K562 (cell line): ENCODE measurements at regions not wholly inside any gene's neighbourhood (a gene's known extent, or its start where the extent isn't known, plus 50 kb on each side); places are given as distances from the start of the nearest gene placed in this dataset.

Experiments
- ATAC-seq: fragments of 200-7000 bp; cut with Tn5 transposase; 3 replicates; pipeline ENCODE4 v1.9.1; 2020; ENCODE audit warnings: moderate library complexity
- BruUV-seq: library from RNA; stranded (reverse); fragments of 400-500 nt; replicated peaks from 2 replicates; lab custom pipeline; 2021; lab: Mats Ljungman, UMichigan
- CTCF ChIA-PET: fragments of 300-600 bp; formaldehyde crosslinking; extraction: SDS; loops from one replicate; lab custom pipeline; 2021; ENCODE audit warnings: low intra/inter-chr PET ratio; lab: Yijun Ruan, JAX
- POLR2A ChIA-PET: fragments of 300-600, 350-650 bp; sonication (Branson Sonifier 250); formaldehyde crosslinking; extraction: SDS; loops from one replicate; lab custom pipeline; 2021; ENCODE audit warnings: antibody characterized with exemption, inconsistent platforms; lab: Yijun Ruan, JAX
- DNase-seq, 4 experiments: peaks; one replicate each; pipeline versions ENCODE4 v3.0.0 to v3.0.0-alpha.2; 2011 to 2018; ENCODE audit warnings: low spot score in 3 of 4, mixed read lengths in 3 of 4; ENCODE audit errors: extremely low read depth in 1 of 4
- FAIRE-seq: peaks from 2 replicates; lab custom pipeline; 2011; peaks lifted over from hg19 to GRCh38; lab: Jason Lieb, UNC
- H2AFZ ChIP-seq: 2 replicates; pipeline ENCODE4 v1.6.0; 2011; ENCODE audit warnings: low read depth, low read length, control low read depth, inconsistent platforms
- H3K27ac ChIP-seq: fragments of 200-600 bp; 3 replicates; pipeline ENCODE4 v1.8.0; 2011; ENCODE audit warnings: low read depth, mild to moderate bottlenecking, control low read depth, inconsistent platforms, low read length, moderate library complexity, mixed read lengths; ENCODE audit errors: extremely low read depth
- H3K27me3 ChIP-seq, 2 experiments: fragments of 300-600 bp in 1 of 2; 2 replicates in 1 of 2; 3 replicates in 1 of 2; pipeline versions ENCODE4 v1.6.0 to v1.8.0; 2011; ENCODE audit warnings: inconsistent platforms in 2 of 2, low read length in 2 of 2, mild to moderate bottlenecking in 1 of 2, mixed read lengths in 1 of 2, moderate library complexity in 1 of 2; ENCODE audit not compliant: control insufficient read depth in 2 of 2, insufficient read depth in 2 of 2
- H3K36me3 ChIP-seq: fragments of 300-600 bp; 3 replicates; pipeline ENCODE4 v1.8.0; 2011; ENCODE audit warnings: mild to moderate bottlenecking, low read length, inconsistent platforms; ENCODE audit not compliant: control insufficient read depth, insufficient read depth
- H3K4me1 ChIP-seq, 2 experiments: fragments of 200-600 bp in 1 of 2; replicated peaks in 1 of 2; 2 replicates in 1 of 2; 3 replicates in 1 of 2; pipeline versions ENCODE4 v1.5.1 to v1.8.0; 2011; ENCODE audit warnings: inconsistent platforms in 2 of 2, low read length in 2 of 2, mild to moderate bottlenecking in 1 of 2, mixed read lengths in 1 of 2, moderate library complexity in 1 of 2; ENCODE audit not compliant: control insufficient read depth in 2 of 2, insufficient read depth in 2 of 2
- H3K4me2 ChIP-seq: 2 replicates; pipeline ENCODE4 v1.6.1; 2011; ENCODE audit warnings: low read length, control low read depth, inconsistent platforms, mixed read lengths; ENCODE audit not compliant: insufficient read depth
- H3K4me3 ChIP-seq: fragments of 200-600 bp; sonication (generic), shearing (Covaris generic); 2 replicates; pipeline ENCODE4 v1.5.1; 2016; ENCODE audit warnings: control low read depth, inconsistent platforms
- H3K79me2 ChIP-seq: fragments of 200-600 bp; 3 replicates; pipeline ENCODE4 v1.8.0; 2011; ENCODE audit warnings: low read length, inconsistent platforms; ENCODE audit not compliant: control insufficient read depth, insufficient read depth
- H3K9ac ChIP-seq, 2 experiments: 2 replicates each; pipeline versions ENCODE4 v1.6.0 to v1.6.1; 2011; ENCODE audit warnings: low read depth in 2 of 2, low read length in 2 of 2, control low read depth in 1 of 2, inconsistent platforms in 1 of 2, mild to moderate bottlenecking in 1 of 2, mixed read lengths in 1 of 2; ENCODE audit not compliant: insufficient read depth in 1 of 2
- H3K9me1 ChIP-seq: one replicate; pipeline ENCODE4 v1.6.0; 2011; ENCODE audit warnings: inconsistent platforms, mild to moderate bottlenecking, low read length, moderate library complexity; ENCODE audit not compliant: control insufficient read depth, insufficient read depth
- H3K9me3 ChIP-seq: replicated peaks from 2 replicates; pipeline ENCODE4 v1.5.1; 2011; ENCODE audit warnings: low read depth, low read length, inconsistent platforms; ENCODE audit not compliant: control insufficient read depth, insufficient read depth
- H4K20me1 ChIP-seq: replicated peaks from 2 replicates; pipeline ENCODE4 v1.6.1; 2011; ENCODE audit warnings: low read length, inconsistent platforms, mixed read lengths; ENCODE audit not compliant: control insufficient read depth, insufficient read depth
- HCFC1 ChIP-seq: IDR thresholded peaks from 2 replicates; pipeline ENCODE4 v1.6.1; 2012; ENCODE audit warnings: low read depth, low read length, improper control_type of control experiment
- MTA3 ChIP-seq: fragments of 450-650 bp; formaldehyde crosslinking; IDR thresholded peaks from 2 replicates; pipeline ENCODE4 v1.6.1; 2017; ENCODE audit warnings: mild to moderate bottlenecking, borderline replicate concordance
- PHB2 ChIP-seq: fragments of 450-650 bp; IDR thresholded peaks from 2 replicates; pipeline ENCODE4 v1.6.1; 2017; ENCODE audit warnings: low read depth
- SMAD1 ChIP-seq: fragments of 150-350 bp; IDR thresholded peaks from 2 replicates; pipeline ENCODE4 v1.6.1; 2014; ENCODE audit warnings: low read length, low read depth; ENCODE audit not compliant: partially characterized antibody
- TCF7 ChIP-seq: sonication (generic); IDR thresholded peaks from 2 replicates; pipeline ENCODE4 v1.6.1; 2016; ENCODE audit warnings: antibody characterized with exemption, borderline replicate concordance
- ZNF217 ChIP-seq: sonication (generic); formaldehyde crosslinking; IDR thresholded peaks from 2 replicates; pipeline ENCODE4 v1.8.0; 2022; ENCODE audit warnings: mild to moderate bottlenecking, missing genetic modification reagents
- in situ Hi-C: fragments of 300-500 bp; cut with MboI; formaldehyde crosslinking; loops from 4 replicates; pipeline ENCODE4 v1.15.0; 2018; ENCODE audit warnings: inconsistent platforms, mixed read lengths
- intact Hi-C: fragments of 100-400 bp; cut with micrococcal nuclease; formaldehyde crosslinking; loops from 2 replicates; pipeline ENCODE4 v1.14.2; 2022
- TF ChIP-seq, protein P1 (sequence below), 2 experiments: fragments of 200-800 bp in 1 of 2; sonication (Bioruptor generic) in 1 of 2; sonication (generic) in 1 of 2; formaldehyde crosslinking in 1 of 2; IDR thresholded peaks in 1 of 2; conservative IDR thresholded peaks in 1 of 2; 2 replicates each; pipeline versions ENCODE4 v1.5.0 to v1.6.1; 2016 to 2020; ENCODE audit warnings: missing compliant biosample characterization in 1 of 2, missing genetic modification characterization in 1 of 2, missing genetic modification reagents in 1 of 2
- TF ChIP-seq, protein P2 (sequence below): fragments of 250-450 bp; sonication (Bioruptor Pico); IDR thresholded peaks from 2 replicates; pipeline ENCODE4 v1.5.0; 2021; ENCODE audit warnings: mild to moderate bottlenecking, borderline replicate concordance
- TF ChIP-seq, protein P3 (sequence below), 2 experiments: fragments of 450-650 bp; IDR thresholded peaks; 2 replicates each; pipeline ENCODE4 v1.6.1; 2016; ENCODE audit warnings: mild to moderate bottlenecking in 2 of 2, borderline replicate concordance in 1 of 2, low read depth in 1 of 2, moderate library complexity in 1 of 2

DNA sequence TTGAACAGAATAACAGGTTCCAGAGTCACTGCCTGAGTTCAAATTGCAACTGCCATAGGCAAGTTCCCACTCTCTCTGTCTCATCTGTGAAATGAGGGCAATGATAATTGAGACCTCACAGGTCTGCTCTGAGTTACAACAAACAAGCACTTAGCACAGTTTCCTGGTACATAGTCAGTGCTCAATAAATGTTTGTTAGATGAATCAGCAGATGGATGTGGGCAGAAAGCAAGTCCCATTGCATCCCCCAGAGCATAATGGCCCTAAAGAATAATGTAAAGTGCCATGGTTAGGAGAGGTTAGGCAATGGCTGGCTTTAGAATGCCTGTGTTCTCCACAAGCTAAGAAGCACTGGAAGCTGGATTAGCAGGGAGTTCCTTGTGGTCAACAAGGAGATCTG, 136.5 kb upstream of the LARP1 start:
- BruUV-seq = no TSS peak
- no peak overlapping the region for H2AFZ ChIP-seq
- H3K27ac ChIP-seq = no peak overlapping the region
- ChIA-PET CTCF (no interaction called here), POLR2A (interaction anchor here (1.2 to 1.7 kb wide), 2 partner anchors 9 to 173 kb away, joined by 3 to 4 read pairs; partner anchors contain the start of gene SAP30L)
- H3K9me1 ChIP-seq = no peaks in the 10 kb centered on the region
- DNase-seq = no peak
- no peaks in the 10 kb centered on the region for H3K36me3 ChIP-seq
- no peaks in the 10 kb centered on the region for H3K9me3 ChIP-seq
- no peak overlapping the region for H3K9ac ChIP-seq
- in situ Hi-C loops = no loop called here
- no peaks in the 10 kb centered on the region for H4K20me1 ChIP-seq
- H3K27me3 ChIP-seq = peaks cover 12 to 15% of the 10 kb centered on the region in 2 experiments; a peak in 4 of 5 replicates
- H3K4me3 ChIP-seq = no peak overlapping the region
- no peaks in the 10 kb centered on the region for H3K4me1 ChIP-seq
- ATAC-seq = no peak
- no peaks in the 10 kb centered on the region for H3K79me2 ChIP-seq
- intact Hi-C loops = no loop called here
- no peak overlapping the region for H3K4me2 ChIP-seq
- no peak for FAIRE-seq
- TF ChIP-seq MTA3 (no peak), ZNF217 (no peak), SMAD1 (no peak), HCFC1 (no peak), PHB2 (no peak), TCF7 (no peak)
- TF ChIP-seq, protein P1, sequence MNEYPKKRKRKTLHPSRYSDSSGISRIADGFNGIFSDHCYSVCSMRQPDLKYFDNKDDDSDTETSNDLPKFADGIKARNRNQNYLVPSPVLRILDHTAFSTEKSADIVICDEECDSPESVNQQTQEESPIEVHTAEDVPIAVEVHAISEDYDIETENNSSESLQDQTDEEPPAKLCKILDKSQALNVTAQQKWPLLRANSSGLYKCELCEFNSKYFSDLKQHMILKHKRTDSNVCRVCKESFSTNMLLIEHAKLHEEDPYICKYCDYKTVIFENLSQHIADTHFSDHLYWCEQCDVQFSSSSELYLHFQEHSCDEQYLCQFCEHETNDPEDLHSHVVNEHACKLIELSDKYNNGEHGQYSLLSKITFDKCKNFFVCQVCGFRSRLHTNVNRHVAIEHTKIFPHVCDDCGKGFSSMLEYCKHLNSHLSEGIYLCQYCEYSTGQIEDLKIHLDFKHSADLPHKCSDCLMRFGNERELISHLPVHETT (CRISPR knock-in tag; conservative IDR thresholded peaks at IDR 0.05 in 1 of 2, IDR thresholded peaks at IDR 0.05 in 1 of 2) = no peak
- TF ChIP-seq, protein P2, sequence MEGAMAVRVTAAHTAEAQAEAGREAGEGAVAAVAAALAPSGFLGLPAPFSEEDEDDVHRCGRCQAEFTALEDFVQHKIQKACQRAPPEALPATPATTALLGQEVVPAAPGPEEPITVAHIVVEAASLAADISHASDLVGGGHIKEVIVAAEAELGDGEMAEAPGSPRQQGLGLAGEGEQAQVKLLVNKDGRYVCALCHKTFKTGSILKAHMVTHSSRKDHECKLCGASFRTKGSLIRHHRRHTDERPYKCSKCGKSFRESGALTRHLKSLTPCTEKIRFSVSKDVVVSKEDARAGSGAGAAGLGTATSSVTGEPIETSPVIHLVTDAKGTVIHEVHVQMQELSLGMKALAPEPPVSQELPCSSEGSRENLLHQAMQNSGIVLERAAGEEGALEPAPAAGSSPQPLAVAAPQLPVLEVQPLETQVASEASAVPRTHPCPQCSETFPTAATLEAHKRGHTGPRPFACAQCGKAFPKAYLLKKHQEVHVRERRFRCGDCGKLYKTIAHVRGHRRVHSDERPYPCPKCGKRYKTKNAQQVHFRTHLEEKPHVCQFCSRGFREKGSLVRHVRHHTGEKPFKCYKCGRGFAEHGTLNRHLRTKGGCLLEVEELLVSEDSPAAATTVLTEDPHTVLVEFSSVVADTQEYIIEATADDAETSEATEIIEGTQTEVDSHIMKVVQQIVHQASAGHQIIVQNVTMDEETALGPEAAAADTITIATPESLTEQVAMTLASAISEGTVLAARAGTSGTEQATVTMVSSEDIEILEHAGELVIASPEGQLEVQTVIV (CRISPR knock-in tag) = no peak
- TF ChIP-seq, protein P3, sequence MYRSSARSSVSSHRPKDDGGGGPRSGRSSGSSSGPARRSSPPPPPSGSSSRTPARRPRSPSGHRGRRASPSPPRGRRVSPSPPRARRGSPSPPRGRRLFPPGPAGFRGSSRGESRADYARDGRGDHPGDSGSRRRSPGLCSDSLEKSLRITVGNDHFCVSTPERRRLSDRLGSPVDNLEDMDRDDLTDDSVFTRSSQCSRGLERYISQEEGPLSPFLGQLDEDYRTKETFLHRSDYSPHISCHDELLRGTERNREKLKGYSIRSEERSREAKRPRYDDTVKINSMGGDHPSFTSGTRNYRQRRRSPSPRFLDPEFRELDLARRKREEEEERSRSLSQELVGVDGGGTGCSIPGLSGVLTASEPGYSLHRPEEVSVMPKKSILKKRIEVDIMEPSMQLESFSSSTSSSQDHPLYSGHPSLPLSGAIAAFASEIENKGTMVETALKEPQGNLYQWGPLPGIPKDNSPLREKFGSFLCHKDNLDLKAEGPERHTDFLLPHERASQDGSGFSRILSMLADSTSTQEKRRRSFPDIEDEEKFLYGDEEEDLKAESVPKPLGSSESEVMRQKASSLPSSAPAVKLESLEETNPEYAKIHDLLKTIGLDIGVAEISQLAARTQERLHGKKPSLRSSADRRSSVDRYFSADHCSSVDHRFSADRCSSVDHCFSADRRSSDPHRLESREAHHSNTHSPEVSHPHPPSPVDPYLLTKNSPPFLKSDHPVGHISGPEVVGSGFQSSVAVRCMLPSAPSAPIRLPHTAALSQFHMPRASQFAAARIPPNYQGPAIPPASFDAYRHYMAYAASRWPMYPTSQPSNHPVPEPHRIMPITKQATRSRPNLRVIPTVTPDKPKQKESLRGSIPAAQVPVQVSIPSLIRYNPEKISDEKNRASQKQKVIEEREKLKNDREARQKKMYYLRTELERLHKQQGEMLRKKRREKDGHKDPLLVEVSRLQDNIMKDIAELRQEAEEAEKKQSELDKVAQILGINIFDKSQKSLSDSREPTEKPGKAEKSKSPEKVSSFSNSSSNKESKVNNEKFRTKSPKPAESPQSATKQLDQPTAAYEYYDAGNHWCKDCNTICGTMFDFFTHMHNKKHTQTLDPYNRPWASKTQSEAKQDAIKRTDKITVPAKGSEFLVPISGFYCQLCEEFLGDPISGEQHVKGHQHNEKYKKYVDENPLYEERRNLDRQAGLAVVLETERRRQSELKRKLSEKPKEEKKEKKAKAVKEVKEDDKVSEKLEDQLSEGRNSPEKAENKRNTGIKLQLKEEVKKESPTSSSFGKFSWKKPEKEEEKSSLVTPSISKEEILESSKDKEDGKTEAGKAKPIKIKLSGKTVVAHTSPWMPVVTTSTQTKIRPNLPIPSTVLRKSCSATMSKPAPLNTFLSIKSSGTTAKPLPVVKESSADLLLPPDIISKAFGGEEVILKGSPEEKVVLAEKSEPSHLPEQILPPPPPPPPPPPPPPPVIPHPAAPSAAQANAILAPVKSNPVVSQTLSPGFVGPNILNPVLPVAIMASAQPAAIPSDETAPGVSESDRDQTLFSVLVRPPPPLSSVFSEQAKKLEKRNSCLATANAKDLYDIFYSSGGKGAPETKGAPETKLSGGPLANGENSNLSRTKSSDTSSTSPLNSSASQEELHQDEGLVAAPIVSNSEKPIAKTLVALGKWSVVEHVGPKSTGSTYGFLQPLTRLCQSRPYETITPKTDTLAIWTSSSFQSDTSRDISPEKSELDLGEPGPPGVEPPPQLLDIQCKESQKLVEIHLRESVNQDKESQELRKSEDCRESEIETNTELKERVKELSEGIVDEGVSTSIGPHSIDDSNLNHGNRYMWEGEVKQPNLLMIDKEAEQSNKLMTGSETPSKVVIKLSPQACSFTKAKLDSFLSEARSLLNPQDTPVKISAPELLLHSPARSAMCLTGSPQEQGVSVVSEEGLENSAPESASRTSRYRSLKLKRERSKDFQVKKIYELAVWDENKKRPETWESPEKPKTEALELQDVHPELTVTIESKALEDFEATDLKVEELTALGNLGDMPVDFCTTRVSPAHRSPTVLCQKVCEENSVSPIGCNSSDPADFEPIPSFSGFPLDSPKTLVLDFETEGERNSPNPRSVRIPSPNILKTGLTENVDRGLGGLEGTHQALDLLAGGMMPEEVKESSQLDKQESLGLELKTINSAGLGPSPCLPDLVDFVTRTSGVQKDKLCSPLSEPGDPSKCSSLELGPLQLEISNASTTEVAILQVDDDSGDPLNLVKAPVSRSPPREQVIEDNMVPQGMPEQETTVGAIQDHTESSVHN (IDR thresholded peaks at IDR 0.05; ENCODE audit: borderline replicate concordance in 1 of 2, low read depth in 1 of 2) = no peak
